OCI-LY1 (cell line): ENCODE measurements at regions not wholly inside any gene's neighbourhood (a gene's known extent, or its start where the extent isn't known, plus 50 kb on each side); places are given as distances from the start of the nearest gene placed in this dataset.

Source experiments
- H2AFZ ChIP-seq: fragments of 200-600 bp; sonication (generic), shearing (Covaris generic); 2 replicates; pipeline ENCODE4 v1.6.0; 2014; ENCODE audit warnings: antibody characterized with exemption, mild to moderate bottlenecking, low read length
- H3F3A ChIP-seq: fragments of 200-600 bp; sonication (generic), shearing (Covaris generic); 2 replicates; pipeline ENCODE4 v1.6.0; 2014; ENCODE audit warnings: mild to moderate bottlenecking, antibody characterized with exemption, low read length, moderate library complexity; ENCODE audit not compliant: insufficient read depth
- H3K27ac ChIP-seq: fragments of 200-600 bp; sonication (generic); 2 replicates; pipeline ENCODE4 v1.5.1; 2014; ENCODE audit warnings: low read length, mixed run types, mild to moderate bottlenecking, low read depth; ENCODE audit not compliant: poor library complexity, severe bottlenecking
- H3K27me3 ChIP-seq: fragments of 200-600 bp; sonication (generic); 2 replicates; pipeline ENCODE4 v1.6.0; 2014; ENCODE audit warnings: antibody characterized with exemption, mild to moderate bottlenecking, low read length, moderate library complexity; ENCODE audit not compliant: insufficient read depth
- H3K36me3 ChIP-seq: fragments of 200-600 bp; sonication (generic); 2 replicates; pipeline ENCODE4 v1.6.1; 2014; ENCODE audit warnings: mild to moderate bottlenecking, antibody characterized with exemption, low read length, moderate library complexity, mixed read lengths; ENCODE audit not compliant: insufficient read depth
- H3K4me1 ChIP-seq: fragments of 200-600 bp; sonication (generic); 2 replicates; pipeline ENCODE4 v1.5.1; 2014; ENCODE audit warnings: mild to moderate bottlenecking, low read length, moderate library complexity; ENCODE audit not compliant: insufficient read depth, severe bottlenecking
- H3K4me2 ChIP-seq: fragments of 200-600 bp; sonication (generic), shearing (Covaris generic); 2 replicates; pipeline ENCODE4 v1.6.1; 2014; ENCODE audit warnings: low read length
- H3K4me3 ChIP-seq: fragments of 200-600 bp; sonication (generic); 2 replicates; pipeline ENCODE4 v1.5.1; 2014; ENCODE audit warnings: low read length, low read depth, mild to moderate bottlenecking, mixed read lengths; ENCODE audit not compliant: poor library complexity, severe bottlenecking
- H3K79me2 ChIP-seq: fragments of 200-600 bp; shearing (Covaris generic); 2 replicates; pipeline ENCODE4 v1.6.1; 2016; ENCODE audit warnings: mixed run types, low read length, mixed read lengths; ENCODE audit not compliant: insufficient read depth
- H3K9ac ChIP-seq: fragments of 200-600 bp; sonication (generic), shearing (Covaris generic); 2 replicates; pipeline ENCODE4 v1.6.1; 2014; ENCODE audit warnings: mild to moderate bottlenecking, low read length, mixed read lengths
- H3K9me2 ChIP-seq: fragments of 200-600 bp; sonication (generic), shearing (Covaris generic); 2 replicates; pipeline ENCODE4 v1.6.1; 2014; ENCODE audit warnings: low read depth, mild to moderate bottlenecking, low read length, mixed read lengths
- H3K9me3 ChIP-seq: fragments of 200-600 bp; shearing (Covaris generic); 2 replicates; pipeline ENCODE4 v1.6.1; 2014; ENCODE audit warnings: low read length, mixed read lengths
- H4K20me1 ChIP-seq: fragments of 200-600 bp; sonication (generic), shearing (Covaris generic); 2 replicates; pipeline ENCODE4 v1.6.0; 2016; ENCODE audit warnings: mild to moderate bottlenecking, low read length; ENCODE audit not compliant: insufficient read depth
- CTCF ChIP-seq: fragments of 200-600 bp; sonication (generic), shearing (Covaris generic); IDR thresholded peaks from 2 replicates; pipeline ENCODE4 v1.5.1; 2017; ENCODE audit warnings: mild to moderate bottlenecking, antibody characterized with exemption, low read length, moderate library complexity, mixed read lengths
- EZH2 ChIP-seq: fragments of 200-600 bp; sonication (generic), shearing (Covaris generic); IDR thresholded peaks from 2 replicates; pipeline ENCODE4 v1.8.0; 2017; ENCODE audit warnings: borderline replicate concordance, mixed run types, mild to moderate bottlenecking, antibody characterized with exemption, low read length, moderate library complexity, mixed read lengths

- Histone ChIP-seq H3K27me3 (peaks cover under 1% of the 10 kb centered on the region), H4K20me1 (no peaks in the 10 kb centered on the region), H3F3A (no peaks in the 10 kb centered on the region), H3K79me2 (no peaks in the 10 kb centered on the region), H3K9me2 (no peaks in the 10 kb centered on the region), H3K4me1 (no peaks in the 10 kb centered on the region), H3K4me3 (no peak overlapping the region), H3K4me2 (no peak overlapping the region), H2AFZ (no peak overlapping the region), H3K9me3 (no peaks in the 10 kb centered on the region), H3K9ac (no peak overlapping the region), H3K27ac (no peak overlapping the region), H3K36me3 (no peaks in the 10 kb centered on the region)
- TF ChIP-seq CTCF = no peak
- TF ChIP-seq EZH2 = no peak
Measured at GRCh38 chr2:496729-497128, 180.5 kb downstream of the TMEM18 start.

GRCh38 chr2:495745-496275, 181.4 kb downstream of the TMEM18 start:
- Histone ChIP-seq H3K9me3 (no peaks in the 10 kb centered on the region), H3K79me2 (no peaks in the 10 kb centered on the region), H3K4me3 (no peak overlapping the region), H2AFZ (no peak overlapping the region), H4K20me1 (no peaks in the 10 kb centered on the region), H3K4me1 (no peaks in the 10 kb centered on the region), H3K27me3 (no peaks in the 10 kb centered on the region), H3K9me2 (no peaks in the 10 kb centered on the region), H3K9ac (no peak overlapping the region), H3F3A (no peaks in the 10 kb centered on the region), H3K27ac (no peak overlapping the region), H3K4me2 (no peak overlapping the region), H3K36me3 (no peaks in the 10 kb centered on the region)
- TF ChIP-seq CTCF (no peak), EZH2 (no peak)

GRCh38 chr2:494853-495252, 182.4 kb downstream of the TMEM18 start:
- Histone ChIP-seq H3K9me2 (no peaks in the 10 kb centered on the region), H3K36me3 (no peaks in the 10 kb centered on the region), H3F3A (no peaks in the 10 kb centered on the region), H3K4me2 (no peak overlapping the region), H3K9ac (no peak overlapping the region), H3K79me2 (no peaks in the 10 kb centered on the region), H4K20me1 (no peaks in the 10 kb centered on the region), H3K4me1 (no peaks in the 10 kb centered on the region), H3K9me3 (no peaks in the 10 kb centered on the region), H2AFZ (no peak overlapping the region), H3K27me3 (no peaks in the 10 kb centered on the region), H3K4me3 (no peak overlapping the region), H3K27ac (no peak overlapping the region)
- no peak for TF ChIP-seq EZH2
- TF ChIP-seq CTCF = no peak
